T-cell (primary cell): ENCODE measurements at regions not wholly inside any gene's neighbourhood (a gene's known extent, or its start where the extent isn't known, plus 50 kb on each side); places are given as distances from the start of the nearest gene placed in this dataset.

Experiments used
- ATAC-seq, 4 experiments: fragments of 200-7000 bp in 3 of 4; fragments of 150-1000 bp in 1 of 4; cut with Tn5 transposase; replicated peaks in 1 of 4; 1 replicate in 3 of 4; 2 replicates in 1 of 4; pipeline ENCODE4 v1.10.0; 2021; ENCODE audit warnings: moderate library complexity in 3 of 4, mild to moderate bottlenecking in 2 of 4, moderate number of reproducible peaks in 1 of 4
- CTCF ChIA-PET, 2 donors: fragments of 300-600 bp; sonication (Branson Sonifier 250); formaldehyde crosslinking; loops; one replicate each; lab custom pipeline; 2022; ENCODE audit warnings: antibody characterized with exemption in 2 of 2; lab: Charles Lee
- POLR2A ChIA-PET, 2 donors: fragments of 300-600 bp; sonication (Branson Sonifier 250); formaldehyde crosslinking; loops; one replicate each; lab custom pipeline; 2022; ENCODE audit warnings: antibody characterized with exemption in 2 of 2; lab: Charles Lee
- DNase-seq, 35 experiments: peaks; one replicate each; pipeline versions ENCODE4 v3.0.0 to v3.0.0-alpha.2; 2013 to 2023
- H3K27ac ChIP-seq: one replicate; pipeline ENCODE4 v1.5.1; 2013; ENCODE audit warnings: low read length
- H3K27me3 ChIP-seq, 2 experiments: replicated peaks in 1 of 2; 1 replicate in 1 of 2; 2 replicates in 1 of 2; pipeline versions ENCODE4 v1.6.1 to v1.7.0; 2013; ENCODE audit warnings: low read length in 1 of 2, mixed read lengths in 1 of 2; ENCODE audit not compliant: control insufficient read depth in 2 of 2, insufficient read depth in 2 of 2; ENCODE audit errors: extremely low read depth in 1 of 2
- H3K36me3 ChIP-seq, 2 donors: 1 replicate in 1 of 2; 2 replicates in 1 of 2; pipeline versions ENCODE4 v1.6.1 to v1.7.0; 2013; ENCODE audit warnings: low read length in 1 of 2; ENCODE audit not compliant: control insufficient read depth in 2 of 2, insufficient read depth in 1 of 2; ENCODE audit errors: extremely low read depth in 1 of 2
- H3K4me1 ChIP-seq, 2 experiments: 1 replicate in 1 of 2; 2 replicates in 1 of 2; pipeline versions ENCODE4 v1.6.1 to v1.7.0; 2013; ENCODE audit warnings: low read length in 2 of 2, mixed read lengths in 1 of 2; ENCODE audit not compliant: insufficient read depth in 2 of 2, control insufficient read depth in 1 of 2; ENCODE audit errors: extremely low read depth in 1 of 2
- H3K4me3 ChIP-seq, 2 donors: 1 replicate in 1 of 2; 2 replicates in 1 of 2; pipeline versions ENCODE4 v1.5.1 to v1.7.0; 2013; ENCODE audit warnings: mild to moderate bottlenecking in 2 of 2, low read length in 1 of 2, moderate library complexity in 1 of 2; ENCODE audit not compliant: control insufficient read depth in 1 of 2; ENCODE audit errors: extremely low read depth in 1 of 2
- H3K9me3 ChIP-seq: 2 replicates; pipeline ENCODE4 v1.7.0; 2013
- H3K27ac Mint-ChIP-seq, 2 donors: one replicate each; pipeline ENCODE4 v1.8.0; 2020 to 2021; ENCODE audit warnings: mild to moderate bottlenecking in 2 of 2, mixed read lengths in 2 of 2
- H3K27me3 Mint-ChIP-seq, 2 donors: one replicate each; pipeline ENCODE4 v1.8.0; 2021 to 2022; ENCODE audit warnings: mixed read lengths in 2 of 2
- H3K36me3 Mint-ChIP-seq: one replicate; pipeline ENCODE4 v1.8.0; 2021; ENCODE audit warnings: mixed read lengths
- H3K4me1 Mint-ChIP-seq, 3 donors: one replicate each; pipeline ENCODE4 v1.8.0; 2020 to 2022; ENCODE audit warnings: mixed read lengths in 3 of 3, mild to moderate bottlenecking in 1 of 3
- H3K4me3 Mint-ChIP-seq, 3 donors: one replicate each; pipeline ENCODE4 v1.8.0; 2020 to 2022; ENCODE audit warnings: mild to moderate bottlenecking in 3 of 3, mixed read lengths in 3 of 3, moderate library complexity in 3 of 3
- H3K9me3 Mint-ChIP-seq, 3 donors: one replicate each; pipeline ENCODE4 v1.8.0; 2020 to 2022; ENCODE audit warnings: mixed read lengths in 3 of 3
- WGBS: methylation state at CpG from one replicate; pipeline ENCODE4 v1.1.5; 2013; ENCODE audit warnings: missing lambda C conversion rate; ENCODE audit not compliant: insufficient coverage; 5-methylcytosine and 5-hydroxymethylcytosine counted together

GRCh38 chr4:45294464-45294863, 568.1 kb upstream of the GNPDA2 start:
- Mint-ChIP-seq H3K9me3 (peaks cover 11 to 27% (median 18%) of the 10 kb centered on the region in 3 donors), H3K4me1 (no peaks in the 10 kb centered on the region), H3K27ac (no peak overlapping the region), H3K4me3 (no peak overlapping the region), H3K36me3 (no peaks in the 10 kb centered on the region), H3K27me3 (no peaks in the 10 kb centered on the region)
- H3K36me3 ChIP-seq = no peaks in the 10 kb centered on the region
- CTCF ChIA-PET = no interaction called here
- no CpG with 5 or more reads among the region's 1 CpG for WGBS
- no peaks in the 10 kb centered on the region for H3K27me3 ChIP-seq
- H3K9me3 ChIP-seq = no peaks in the 10 kb centered on the region
- POLR2A ChIA-PET = no interaction called here
- no peak overlapping the region for H3K4me3 ChIP-seq
- H3K27ac ChIP-seq = no peak overlapping the region
- H3K4me1 ChIP-seq = no peaks in the 10 kb centered on the region
- DNase-seq (no peak), ATAC-seq (no peak)

GRCh38 chr4:45293335-45293734, 567.0 kb upstream of the GNPDA2 start:
- POLR2A ChIA-PET = no interaction called here
- WGBS = 76% methylated on average over 4 of the region's 6 CpGs

GRCh38 chr4:45292844-45293243, 566.5 kb upstream of the GNPDA2 start:
- no peak for ATAC-seq
- Mint-ChIP-seq H3K4me3 (no peak overlapping the region), H3K9me3 (peaks cover 11 to 27% (median 18%) of the 10 kb centered on the region in 3 donors), H3K4me1 (no peaks in the 10 kb centered on the region), H3K27ac (no peak overlapping the region), H3K36me3 (no peaks in the 10 kb centered on the region), H3K27me3 (no peaks in the 10 kb centered on the region)
- no peak for DNase-seq
- Histone ChIP-seq H3K27ac (no peak overlapping the region), H3K4me1 (no peaks in the 10 kb centered on the region), H3K36me3 (no peaks in the 10 kb centered on the region), H3K27me3 (no peaks in the 10 kb centered on the region), H3K9me3 (no peaks in the 10 kb centered on the region), H3K4me3 (no peak overlapping the region)
- CTCF ChIA-PET = no interaction called here
- POLR2A ChIA-PET = no interaction called here
- 85% methylated on average over 4 of the region's 4 CpGs for WGBS

More at GRCh38 chr4:45293335-45293734, 567.0 kb upstream of the GNPDA2 start:
- no peaks in the 10 kb centered on the region for H3K36me3 Mint-ChIP-seq
- Histone ChIP-seq H3K4me1 (no peaks in the 10 kb centered on the region), H3K27ac (no peak overlapping the region), H3K4me3 (no peak overlapping the region), H3K27me3 (no peaks in the 10 kb centered on the region), H3K36me3 (no peaks in the 10 kb centered on the region), H3K9me3 (no peaks in the 10 kb centered on the region)
- no peak overlapping the region for H3K4me3 Mint-ChIP-seq
- no peak for DNase-seq
- H3K9me3 Mint-ChIP-seq = peaks cover 11 to 27% (median 18%) of the 10 kb centered on the region in 3 donors
- CTCF ChIA-PET = no interaction called here
- no peaks in the 10 kb centered on the region for H3K27me3 Mint-ChIP-seq
- no peak overlapping the region for H3K27ac Mint-ChIP-seq
- ATAC-seq = no peak
- no peaks in the 10 kb centered on the region for H3K4me1 Mint-ChIP-seq

- 77% methylated on average over 14 of the region's 14 CpGs for WGBS
- no peaks in the 10 kb centered on the region for H3K9me3 ChIP-seq
- no peak overlapping the region for H3K27ac Mint-ChIP-seq
- no peaks in the 10 kb centered on the region for H3K4me1 Mint-ChIP-seq
- ATAC-seq = peak in 2 of 4 experiments; percentile 6 to 15
- no peak for DNase-seq
- H3K36me3 ChIP-seq = no peaks in the 10 kb centered on the region
- no peak overlapping the region for H3K4me3 Mint-ChIP-seq
- H3K27me3 Mint-ChIP-seq = no peaks in the 10 kb centered on the region
- ChIA-PET POLR2A (no interaction called here), CTCF (no interaction called here)
- no peaks in the 10 kb centered on the region for H3K36me3 Mint-ChIP-seq
- H3K27ac ChIP-seq = no peak overlapping the region
- no peak overlapping the region for H3K4me3 ChIP-seq
- H3K27me3 ChIP-seq = no peaks in the 10 kb centered on the region
- H3K4me1 ChIP-seq = no peaks in the 10 kb centered on the region
- peaks cover 10 to 16% (median 15%) of the 10 kb centered on the region in 3 donors for H3K9me3 Mint-ChIP-seq
Observed at GRCh38 chr4:45284400-45285085, 558.2 kb upstream of the GNPDA2 start.

- peaks cover 10 to 21% (median 16%) of the 10 kb centered on the region in 3 donors for H3K9me3 Mint-ChIP-seq
- no peaks in the 10 kb centered on the region for H3K9me3 ChIP-seq
- DNase-seq (no peak), ATAC-seq (no peak)
- H3K4me1 Mint-ChIP-seq = no peaks in the 10 kb centered on the region
- CTCF ChIA-PET = no interaction called here
- POLR2A ChIA-PET = no interaction called here
- H3K27me3 ChIP-seq = no peaks in the 10 kb centered on the region
- no peak overlapping the region for H3K4me3 Mint-ChIP-seq
- no peaks in the 10 kb centered on the region for H3K4me1 ChIP-seq
- H3K36me3 ChIP-seq = no peaks in the 10 kb centered on the region
- H3K36me3 Mint-ChIP-seq = no peaks in the 10 kb centered on the region
- no peak overlapping the region for H3K27ac Mint-ChIP-seq
- H3K4me3 ChIP-seq = no peak overlapping the region
- no peak overlapping the region for H3K27ac ChIP-seq
- H3K27me3 Mint-ChIP-seq = no peaks in the 10 kb centered on the region
- WGBS = 84% methylated on average over 4 of the region's 7 CpGs
Observed at GRCh38 chr4:45283352-45283751, 557.0 kb upstream of the GNPDA2 start.

- Histone ChIP-seq H3K9me3 (no peaks in the 10 kb centered on the region), H3K27ac (no peak overlapping the region), H3K4me1 (no peaks in the 10 kb centered on the region), H3K27me3 (no peaks in the 10 kb centered on the region), H3K4me3 (no peak overlapping the region), H3K36me3 (no peaks in the 10 kb centered on the region)
- ChIA-PET POLR2A (no interaction called here), CTCF (no interaction called here)
- Mint-ChIP-seq H3K9me3 (peaks cover 2 to 10% (median 7%) of the 10 kb centered on the region in 3 donors), H3K4me1 (no peaks in the 10 kb centered on the region), H3K27ac (no peak overlapping the region), H3K4me3 (no peak overlapping the region), H3K27me3 (no peaks in the 10 kb centered on the region), H3K36me3 (no peaks in the 10 kb centered on the region)
- 100% methylated on average over 1 of the region's 1 CpG for WGBS
- ATAC-seq = no peak
- DNase-seq = no peak
Observed at GRCh38 chr4:45280121-45280520, 553.8 kb upstream of the GNPDA2 start.
